ENCODE measurements at regions not wholly inside any gene's neighbourhood (a gene's known extent, or its start where the extent isn't known, plus 50 kb on each side); places are given as distances from the start of the nearest gene placed in this dataset.
A peak's percentile ranks its signal among the peaks of the same experiment; 100 is the strongest.

DNA sequence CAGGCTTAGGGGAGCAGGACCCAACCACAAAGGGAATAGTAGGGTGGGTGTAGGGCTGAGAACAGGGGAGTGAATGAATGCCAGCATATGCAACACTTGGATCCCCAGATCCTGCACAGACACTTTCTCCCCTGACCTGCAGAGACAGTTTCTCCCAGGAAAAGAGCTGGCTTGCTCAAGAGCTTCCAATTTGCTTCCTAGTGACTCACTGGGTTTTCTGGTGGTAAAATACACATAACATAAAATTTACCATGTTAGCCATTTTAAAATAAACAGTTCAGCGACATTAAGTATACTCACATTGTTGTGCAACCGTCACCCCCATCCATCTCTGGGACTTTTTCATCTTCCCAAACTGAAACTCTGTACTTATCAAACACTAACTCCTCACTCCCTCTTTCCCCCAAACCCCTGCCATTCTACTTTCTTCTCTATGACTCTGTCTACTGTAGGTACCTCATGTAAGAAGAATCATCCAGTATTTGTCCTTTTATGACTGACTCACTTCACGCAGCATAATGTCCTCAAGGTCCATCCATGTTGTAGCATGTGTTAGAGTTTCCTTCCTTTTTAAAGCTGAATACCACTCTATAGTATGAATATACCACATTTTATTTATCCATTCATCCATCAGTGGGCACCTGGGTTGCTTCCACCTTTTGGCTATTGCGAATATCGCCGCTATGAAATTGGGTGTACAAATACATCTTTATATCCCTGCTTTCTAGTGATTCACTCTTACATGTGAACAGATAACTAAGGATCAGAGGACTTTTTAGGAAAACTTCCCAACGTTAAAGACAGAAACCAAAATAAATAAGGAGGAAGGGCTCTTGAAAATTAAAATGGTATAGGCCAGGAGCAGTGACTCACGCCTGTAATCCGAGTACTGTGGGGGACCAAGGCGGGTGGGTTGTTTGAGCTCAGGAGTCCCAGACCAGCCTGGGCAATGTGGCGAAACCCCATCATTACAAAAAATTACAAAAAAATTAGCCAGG, 95.6 kb upstream of the TJP1 start:
- Histone ChIP-seq H3K4me3 (no peak overlapping the region), H3K27ac (no peak overlapping the region)
- DNase-seq (ENCODE audit: low spot score) = no peak
- TF ChIP-seq CTCF (IDR thresholded peaks at IDR 0.05) = no peak

DNA sequence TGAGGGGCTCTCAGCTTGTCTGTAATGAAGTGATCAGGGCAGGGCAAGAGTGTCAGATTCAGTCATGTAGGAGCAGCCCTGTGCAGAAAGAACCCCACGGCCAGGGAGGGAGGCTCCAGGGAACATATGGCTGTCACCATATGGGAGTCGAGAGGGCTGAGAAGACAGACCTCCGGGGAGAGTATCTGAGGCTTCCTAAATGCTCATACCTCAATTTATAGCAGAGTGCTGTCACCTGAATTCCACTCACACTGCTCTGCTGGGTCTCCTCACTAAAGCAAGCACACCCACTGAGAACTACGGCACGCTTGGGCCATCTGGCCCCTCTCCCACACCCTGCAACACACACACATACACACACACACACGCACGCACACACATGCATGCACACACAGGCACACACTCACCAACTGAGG, 92.3 kb upstream of the TJP1 start:
- H3K27ac ChIP-seq = peak overlapping the region in 1 of 2 donors; percentile 12

DNA sequence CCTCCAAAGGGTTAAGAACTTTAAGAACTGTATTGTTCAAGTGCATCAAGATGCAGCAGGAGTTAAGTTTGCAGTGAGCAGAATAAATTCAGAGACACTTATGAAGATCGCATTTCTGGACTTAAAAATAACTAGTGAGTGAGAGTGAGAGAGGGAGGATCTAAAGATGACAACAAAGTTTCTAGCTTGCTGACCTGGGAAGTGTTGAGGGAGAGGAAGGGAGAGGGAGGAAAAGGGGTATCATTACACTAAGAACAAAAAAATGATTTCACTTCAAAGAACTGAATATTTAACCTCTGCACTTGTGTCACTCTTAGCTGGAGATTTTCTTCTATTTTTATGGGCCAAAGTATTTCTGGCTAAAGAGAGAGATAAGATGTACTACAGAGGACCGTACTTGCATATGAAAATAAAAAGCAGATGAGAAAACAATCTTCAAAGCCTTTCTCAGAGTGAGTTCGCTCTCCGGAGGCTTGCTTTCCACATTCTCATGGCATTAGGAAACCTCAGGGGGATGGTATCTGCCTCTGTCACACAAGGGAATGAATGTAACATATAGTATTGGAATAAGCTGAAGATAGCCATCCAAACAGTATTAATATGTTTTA, 91.4 kb upstream of the TJP1 start:
- Histone ChIP-seq H3K27ac (peak overlapping the region; percentile 1 to 10), H3K4me3 (peak overlapping the region; percentile 9)
- no peak for TF ChIP-seq CTCF (IDR thresholded peaks at IDR 0.05)
- DNase-seq (ENCODE audit: low spot score) = no peak

More for the DNA sequence above, 92.3 kb upstream of the TJP1 start:
- no peak for DNase-seq (ENCODE audit: low spot score)
- no peak overlapping the region for H3K4me3 ChIP-seq
- no peak for TF ChIP-seq CTCF (IDR thresholded peaks at IDR 0.05)

GRCh38 chr15:29911705-29912104, 89.4 kb upstream of the TJP1 start:
- H3K27ac ChIP-seq = no peak overlapping the region
- no peak overlapping the region for H3K4me3 ChIP-seq
- DNase-seq (ENCODE audit: low spot score) = no peak
- TF ChIP-seq CTCF (IDR thresholded peaks at IDR 0.05) = no peak

DNA sequence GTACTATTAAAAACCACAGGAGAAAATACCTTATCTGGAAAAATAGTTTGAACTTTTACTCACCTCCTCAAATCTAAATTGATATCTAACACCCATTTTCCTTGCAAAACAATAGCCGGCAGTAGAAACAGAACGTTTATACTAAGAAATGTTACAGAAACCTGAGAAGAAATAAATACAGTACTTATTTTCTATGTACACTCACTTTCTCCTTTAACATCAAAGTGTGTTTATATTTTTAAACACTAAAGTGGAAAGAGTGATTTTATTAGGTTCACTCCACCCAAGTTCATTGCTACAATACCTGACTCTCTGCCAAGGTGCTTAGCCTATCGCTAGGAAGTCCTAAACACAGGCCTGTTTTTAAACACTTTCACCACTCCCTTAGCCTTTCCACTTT, 87.8 kb upstream of the TJP1 start:
- no peak for TF ChIP-seq CTCF (IDR thresholded peaks at IDR 0.05)
- no peak for DNase-seq (ENCODE audit: low spot score)
- H3K27ac ChIP-seq = no peak overlapping the region
- no peak overlapping the region for H3K4me3 ChIP-seq

DNA sequence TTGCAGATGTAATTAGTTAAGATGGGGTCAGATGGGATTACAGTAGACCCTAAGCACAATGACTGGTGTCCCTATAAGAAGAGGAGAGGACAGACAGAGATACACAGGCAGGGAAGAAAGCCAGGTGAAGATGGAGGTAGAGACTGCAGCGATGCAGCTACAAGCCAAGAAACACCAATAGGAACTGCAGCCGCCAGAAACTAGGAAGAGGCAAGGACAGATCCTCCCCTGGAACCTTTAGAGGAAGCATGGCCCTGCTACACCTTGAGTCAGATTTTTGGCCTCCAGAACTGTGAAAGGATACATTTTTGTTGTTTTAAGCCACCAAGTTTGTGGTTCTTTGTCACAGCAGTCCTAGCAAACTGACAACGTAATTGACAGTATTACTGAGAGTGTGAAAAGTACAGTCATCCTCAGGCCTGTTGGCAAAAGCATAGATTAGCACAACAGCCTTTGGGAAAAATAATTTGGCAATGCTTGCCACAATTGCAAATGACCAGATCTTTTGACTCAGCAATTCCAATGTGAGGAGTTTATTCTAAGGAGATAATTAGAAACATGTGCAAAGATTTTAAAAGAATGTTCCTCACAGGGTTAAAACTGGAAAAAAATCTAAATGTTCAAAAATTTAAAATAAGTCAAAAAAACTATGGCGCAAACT, 82.6 kb upstream of the TJP1 start:
- DNase-seq (ENCODE audit: low spot score) = no peak
- no peak overlapping the region for H3K27ac ChIP-seq
- no peak overlapping the region for H3K4me3 ChIP-seq
- no peak for TF ChIP-seq CTCF (IDR thresholded peaks at IDR 0.05)

All from coronary artery (tissue), 2 donors.